GM21619 (cell line): ENCODE measurements at regions not wholly inside any gene's neighbourhood (a gene's known extent, or its start where the extent isn't known, plus 50 kb on each side); places are given as distances from the start of the nearest gene placed in this dataset.
"Not testable (repeated sequence)": the region's sequence is repeated elsewhere in the genome, so short reads cannot be mapped to it uniquely, and the experiment has no call there.

Experiments used
- ATAC-seq: cut with Tn5 transposase; IDR thresholded peaks from one replicate; pipeline ENCODE4 v1.9.1; 2021; ENCODE audit not compliant: unreplicated experiment

- ATAC-seq, result no peak
Observed at GRCh38 chr7:68756986-68757495, 841.2 kb upstream of the AUTS2 start.

- no peak for ATAC-seq
Observed at GRCh38 chr7:68760556-68760955, 837.7 kb upstream of the AUTS2 start.

GRCh38 chr7:68767462-68767861, 830.8 kb upstream of the AUTS2 start:
- ATAC-seq, result no peak

GRCh38 chr7:68770649-68771048, 827.6 kb upstream of the AUTS2 start:
- ATAC-seq, result no peak

GRCh38 chr7:68776326-68776725, 821.9 kb upstream of the AUTS2 start:
- no peak for ATAC-seq

- ATAC-seq, result no peak
Observed at GRCh38 chr7:68783684-68784083, 814.6 kb upstream of the AUTS2 start.

- no peak for ATAC-seq
Observed at GRCh38 chr7:68785036-68785435, 813.2 kb upstream of the AUTS2 start.

GRCh38 chr7:68787566-68787965, 810.7 kb upstream of the AUTS2 start:
- ATAC-seq, result no peak

- not testable (repeated sequence) for ATAC-seq
Observed at GRCh38 chr7:68788529-68788928, 809.7 kb upstream of the AUTS2 start.

GRCh38 chr7:68789597-68789996, 808.7 kb upstream of the AUTS2 start:
- ATAC-seq, result no peak

GRCh38 chr7:68792351-68792750, 805.9 kb upstream of the AUTS2 start:
- ATAC-seq, result no peak

- no peak for ATAC-seq
Observed at GRCh38 chr7:68793513-68793912, 804.8 kb upstream of the AUTS2 start.

- ATAC-seq, result no peak
Observed at GRCh38 chr7:68800316-68800715, 798.0 kb upstream of the AUTS2 start.

GRCh38 chr7:68805159-68805558, 793.1 kb upstream of the AUTS2 start:
- no peak for ATAC-seq

- ATAC-seq, result no peak
Observed at GRCh38 chr7:68807666-68808065, 790.6 kb upstream of the AUTS2 start.

GRCh38 chr7:68813551-68814080, 784.7 kb upstream of the AUTS2 start:
- ATAC-seq, result no peak

GRCh38 chr7:68816491-68816890, 781.8 kb upstream of the AUTS2 start:
- ATAC-seq, result no peak

GRCh38 chr7:68820321-68820720, 778.0 kb upstream of the AUTS2 start:
- no peak for ATAC-seq

- no peak for ATAC-seq
Observed at GRCh38 chr7:68821846-68822245, 776.4 kb upstream of the AUTS2 start.

- no peak for ATAC-seq
Observed at GRCh38 chr7:68823996-68824780, 774.1 kb upstream of the AUTS2 start.

- no peak for ATAC-seq
Observed at GRCh38 chr7:68828575-68828974, 769.7 kb upstream of the AUTS2 start.

- ATAC-seq, result no peak
Observed at GRCh38 chr7:68833422-68833821, 764.9 kb upstream of the AUTS2 start.

- ATAC-seq, result no peak
Observed at GRCh38 chr7:68839014-68839413, 759.3 kb upstream of the AUTS2 start.
